NCI-H345 (cell line): ENCODE measurements at regions not wholly inside any gene's neighbourhood (a gene's known extent, or its start where the extent isn't known, plus 50 kb on each side); places are given as distances from the start of the nearest gene placed in this dataset.
A peak's percentile ranks its signal among the peaks of the same experiment; 100 is the strongest.

ENCODE experiments used
- DNase-seq: peaks from one replicate; lab custom pipeline; 2025; lab: John Stamatoyannopoulos, UW

DNA sequence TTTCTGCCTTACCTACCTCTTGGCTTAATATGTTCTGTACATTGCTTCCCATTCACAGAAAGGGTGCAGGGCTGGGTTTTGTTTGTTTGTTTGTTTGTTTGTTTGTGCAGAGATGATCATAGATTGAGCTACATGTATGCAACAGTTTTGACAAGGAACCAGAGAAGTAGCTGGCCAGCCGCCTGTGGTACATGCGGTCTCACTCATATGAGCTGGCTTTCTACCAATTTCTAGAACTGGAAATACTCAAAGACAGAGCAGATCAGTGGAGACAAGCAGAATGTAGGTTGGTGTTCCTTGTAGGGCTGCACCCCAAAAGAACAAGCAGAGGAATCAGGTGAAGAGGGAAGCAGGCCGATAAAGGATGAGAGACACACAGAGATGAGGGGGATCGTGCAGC lies 502.7 kb downstream of the SOX2 start:
- no peak for DNase-seq

DNA sequence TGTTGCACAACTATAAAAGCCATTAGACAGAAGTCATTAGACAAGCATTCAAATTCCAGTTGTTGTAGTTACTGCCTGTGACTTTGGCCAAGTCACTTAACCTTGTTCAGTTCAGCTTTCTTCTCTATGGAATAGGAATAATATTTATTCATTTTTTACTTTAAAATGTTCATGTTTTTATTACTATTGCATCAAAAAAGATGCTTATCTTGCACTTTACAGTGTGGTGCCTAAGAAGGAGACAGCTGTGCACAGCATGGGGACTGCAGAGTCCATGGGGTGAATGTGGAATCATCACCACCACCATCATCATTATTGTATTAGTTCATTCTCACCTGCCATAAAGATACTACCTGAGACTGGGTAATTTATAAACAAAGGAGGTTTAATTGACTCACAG lies 504.2 kb downstream of the SOX2 start:
- no peak for DNase-seq

DNA sequence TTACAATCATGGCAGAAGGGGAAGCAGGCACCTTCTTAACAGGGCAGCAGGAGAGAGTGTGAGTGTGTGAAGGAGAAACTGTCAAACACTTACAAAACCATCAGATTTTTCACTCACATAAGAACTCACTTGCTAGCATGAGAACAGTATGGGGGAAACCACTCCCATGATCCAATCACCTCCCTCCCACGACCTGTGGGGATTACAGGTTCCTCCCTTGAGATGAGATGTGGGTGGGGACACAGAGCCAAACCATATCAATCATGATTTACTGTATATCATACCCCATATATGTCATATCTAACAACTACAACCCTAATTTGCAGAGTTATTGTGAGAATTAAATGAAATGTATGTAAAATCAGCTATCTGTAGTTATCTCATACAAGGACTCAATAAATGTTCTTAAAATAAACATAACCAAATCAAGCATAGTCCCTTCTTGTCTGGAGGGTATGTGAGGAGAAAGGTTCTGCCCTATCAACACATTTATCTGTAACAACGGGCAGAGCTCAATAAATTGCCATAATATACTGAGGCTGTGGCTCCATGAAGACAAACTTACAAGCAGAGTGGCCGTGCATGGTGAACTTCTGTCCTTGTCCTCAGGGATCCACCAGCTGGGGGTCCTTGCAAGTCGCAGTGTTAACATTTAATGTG lies 504.7 kb downstream of the SOX2 start:
- DNase-seq, result no peak

DNA sequence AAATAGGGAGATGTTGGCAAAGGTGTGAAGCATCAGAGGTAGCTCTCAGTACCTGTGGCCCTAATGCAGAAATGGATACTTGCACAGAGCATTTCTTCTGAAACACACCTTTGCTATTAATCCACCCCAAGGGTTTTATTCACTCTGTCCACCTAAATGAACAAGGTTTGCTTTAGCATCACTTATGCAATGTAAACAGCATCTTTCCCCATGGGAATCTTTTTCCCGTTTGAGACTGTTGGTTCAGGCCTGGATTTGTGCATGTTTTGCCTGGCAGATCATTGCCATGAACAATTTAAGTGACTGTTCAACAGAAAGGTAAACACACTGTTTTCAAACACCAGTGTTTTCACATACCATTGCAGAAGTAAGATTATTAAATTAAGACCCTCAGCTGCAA lies 508.3 kb downstream of the SOX2 start:
- peak; percentile 31 for DNase-seq

DNA sequence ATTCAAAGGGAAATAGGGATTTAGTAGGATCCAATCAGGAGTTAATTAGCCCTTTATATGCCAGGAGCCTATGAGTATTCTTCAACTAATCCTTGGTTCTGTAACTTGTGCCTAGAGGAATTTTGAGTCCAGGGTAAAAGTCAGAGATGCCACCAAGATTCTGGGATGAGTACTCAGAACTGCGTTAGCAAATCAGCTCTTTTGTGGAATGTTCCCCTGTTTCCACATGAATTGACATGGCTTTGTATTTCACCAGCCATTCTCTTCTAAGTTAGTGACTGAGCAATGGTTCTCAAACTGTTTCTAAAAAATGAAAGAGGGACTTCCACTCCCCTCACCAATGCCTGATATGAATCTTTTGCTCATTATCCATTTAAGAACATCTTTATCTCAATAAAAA lies 508.7 kb downstream of the SOX2 start:
- DNase-seq, result no peak

DNA sequence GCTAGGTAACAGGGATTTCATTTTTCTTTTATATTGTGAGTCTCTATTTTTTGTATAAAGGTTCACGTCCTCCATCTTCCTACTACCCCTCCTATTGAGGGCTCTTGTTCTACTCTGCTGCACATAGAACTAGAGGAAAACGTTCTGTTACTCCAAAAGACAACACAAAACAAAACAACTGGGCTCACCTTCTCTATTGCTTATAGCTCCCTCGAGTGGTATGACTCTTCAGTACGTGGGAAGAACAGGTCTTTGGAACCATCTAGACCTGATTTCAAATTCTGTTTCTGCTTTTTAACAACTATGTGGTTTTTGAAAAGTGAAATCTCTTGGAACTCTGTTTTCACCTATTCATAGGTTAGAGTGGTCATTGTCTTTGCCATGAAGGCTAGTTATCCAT lies 515.3 kb downstream of the SOX2 start:
- DNase-seq, result no peak

DNA sequence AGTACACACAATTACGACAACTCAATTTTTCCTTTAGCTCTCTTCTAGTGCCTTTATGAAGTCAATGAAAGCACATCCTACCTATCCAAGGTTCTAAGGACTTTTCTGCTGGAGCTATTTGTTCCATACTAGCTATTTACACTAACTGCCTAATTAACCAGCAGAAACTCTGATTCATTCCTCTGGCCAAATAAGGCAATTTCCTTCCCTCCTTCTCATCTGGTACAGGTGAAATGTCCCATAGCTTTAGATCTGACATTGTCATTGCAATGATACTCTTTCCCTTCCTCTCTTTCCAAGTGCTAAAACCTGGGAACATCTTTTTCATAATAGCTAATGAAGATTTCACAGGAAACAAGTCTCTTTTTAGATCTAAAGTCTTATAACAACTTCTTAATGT lies 521.7 kb downstream of the SOX2 start:
- no peak for DNase-seq

DNA sequence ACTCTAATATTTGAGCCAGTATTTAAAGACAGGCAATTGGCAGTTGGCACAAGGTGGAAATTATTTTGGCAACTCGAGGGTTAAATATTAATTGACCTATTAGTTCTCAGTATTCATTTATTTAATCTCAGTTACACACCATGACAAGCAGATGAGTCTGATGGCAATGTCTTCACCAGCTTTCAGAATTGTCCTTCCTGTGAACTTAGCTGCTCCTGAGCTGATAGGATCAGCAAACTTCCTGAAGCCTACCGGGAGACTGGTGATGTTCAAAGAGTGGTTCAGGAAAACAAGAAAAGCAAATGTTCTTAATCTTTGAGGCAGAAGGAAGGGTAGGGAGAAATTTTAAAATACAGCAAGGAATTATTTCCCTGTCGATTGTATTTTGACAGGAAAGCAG lies 522.2 kb downstream of the SOX2 start:
- no peak for DNase-seq

DNA sequence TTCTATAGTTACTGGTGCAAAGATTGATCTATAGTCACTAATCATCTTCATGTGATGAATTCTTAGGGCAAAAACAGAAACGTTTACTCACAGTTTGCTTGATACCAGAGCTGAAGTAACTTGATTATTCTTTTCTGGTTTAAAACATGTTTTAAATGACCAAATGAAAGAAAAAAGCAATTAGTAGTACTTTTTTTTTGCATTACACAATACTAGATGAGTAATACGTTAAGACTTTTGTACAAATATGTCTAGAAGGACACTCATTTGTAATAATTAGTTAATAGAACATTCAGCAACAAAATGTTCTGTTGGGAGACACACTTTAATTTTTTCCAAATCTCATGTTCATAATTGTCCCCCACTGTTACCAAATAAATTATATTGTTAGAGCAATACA lies 523.2 kb downstream of the SOX2 start:
- DNase-seq, result no peak

DNA sequence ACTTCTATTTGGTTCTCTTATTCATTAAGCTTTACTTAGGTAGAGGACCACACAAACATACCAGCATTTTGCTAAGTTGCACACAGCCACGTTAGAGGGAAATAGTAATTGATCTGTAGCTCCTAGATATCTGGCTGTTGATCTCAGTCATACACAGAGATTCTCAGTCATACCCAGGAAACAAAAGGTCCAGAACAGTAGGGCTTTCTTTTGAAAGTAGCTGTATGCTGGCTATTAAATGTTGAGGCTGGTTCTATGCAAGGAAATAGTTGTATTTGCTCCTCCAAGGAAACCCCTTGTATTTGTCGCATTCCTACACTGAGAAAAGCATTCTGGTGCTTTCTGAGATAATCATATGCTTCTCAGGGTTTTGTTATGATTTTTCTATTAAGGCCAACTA lies 523.8 kb downstream of the SOX2 start:
- no peak for DNase-seq

DNA sequence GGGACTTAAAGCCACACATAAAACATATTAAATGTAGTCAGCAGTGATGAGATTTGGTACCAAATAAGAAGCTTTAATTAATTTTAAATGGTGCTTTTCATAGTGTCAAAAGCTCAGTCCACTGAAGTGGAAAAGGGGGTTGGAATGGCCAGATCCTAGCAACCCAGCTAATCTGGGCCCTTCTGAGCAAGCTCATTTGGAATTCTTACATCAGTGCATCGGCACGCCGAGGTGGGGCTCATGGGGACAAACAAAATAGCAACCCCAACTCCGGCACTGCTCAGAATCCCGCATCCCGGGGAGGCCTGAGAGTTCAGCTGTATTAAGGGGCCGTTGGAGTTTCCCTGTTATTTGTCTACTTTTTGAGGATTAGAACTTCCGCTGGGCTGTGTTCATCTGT lies 526.4 kb downstream of the SOX2 start:
- no peak for DNase-seq

DNA sequence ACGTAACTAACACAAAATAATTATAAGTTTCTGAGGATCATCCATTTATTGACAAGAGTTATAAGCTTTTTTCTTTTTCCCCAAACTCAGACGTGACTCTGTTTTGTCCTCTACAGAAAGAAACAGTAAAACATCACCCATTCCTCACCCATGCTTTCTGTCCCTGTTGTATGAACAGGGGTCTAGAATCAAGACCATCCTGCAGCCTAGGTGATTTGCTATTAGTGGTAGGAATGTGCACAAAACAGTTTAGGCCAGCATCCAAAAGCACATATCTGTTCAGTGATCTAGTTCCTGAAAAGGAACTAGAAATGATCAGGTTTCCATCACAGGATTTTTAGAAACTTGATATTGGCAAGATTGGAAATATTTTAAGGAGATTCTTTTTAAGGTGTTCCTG lies 527.6 kb downstream of the SOX2 start:
- no peak for DNase-seq

DNA sequence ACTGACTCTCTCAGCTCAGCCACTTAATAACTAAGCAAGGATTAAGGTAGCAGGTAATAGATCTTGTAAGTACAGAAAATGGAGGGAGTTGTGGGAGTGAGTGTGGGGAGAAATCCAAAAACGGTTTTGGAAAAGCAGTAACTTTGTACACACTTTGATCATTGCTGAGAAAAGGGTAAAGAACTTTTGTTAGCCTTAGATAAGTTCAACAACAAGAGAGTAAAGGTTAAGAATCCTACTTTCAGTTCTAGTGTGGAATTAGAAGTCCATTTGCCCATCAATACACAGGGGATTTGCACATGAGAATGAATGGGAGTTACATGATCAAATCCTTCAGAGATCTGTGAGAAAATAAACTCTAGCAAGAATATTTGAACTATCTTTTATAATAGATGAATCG lies 528.7 kb downstream of the SOX2 start:
- no peak for DNase-seq

DNA sequence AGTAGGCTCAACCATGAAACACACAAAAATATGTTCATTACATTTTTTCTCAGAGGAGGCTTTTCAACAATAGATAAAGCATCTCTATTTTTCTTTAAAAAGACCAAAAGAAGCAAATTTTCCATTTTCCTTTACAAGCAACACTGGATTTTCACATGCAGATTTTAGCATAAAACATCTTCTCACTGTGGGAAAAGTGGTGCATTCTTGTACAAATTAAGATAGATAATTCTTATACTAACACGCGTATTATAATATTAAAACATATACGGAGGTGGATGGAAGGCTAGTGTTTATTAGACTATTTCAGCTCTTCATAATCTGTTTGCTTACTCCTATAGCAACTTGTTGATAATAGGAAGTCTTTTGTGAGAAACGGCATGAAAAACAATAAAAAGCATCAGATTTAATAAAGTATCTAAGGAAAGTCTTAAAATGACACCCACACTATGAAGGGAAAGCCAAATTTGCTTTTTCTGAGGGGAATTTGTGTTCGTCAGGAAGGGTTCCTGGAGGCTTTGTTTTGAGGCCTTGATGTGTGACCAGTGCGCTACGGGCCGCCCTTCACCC lies 529.6 kb downstream of the SOX2 start:
- no peak for DNase-seq

DNA sequence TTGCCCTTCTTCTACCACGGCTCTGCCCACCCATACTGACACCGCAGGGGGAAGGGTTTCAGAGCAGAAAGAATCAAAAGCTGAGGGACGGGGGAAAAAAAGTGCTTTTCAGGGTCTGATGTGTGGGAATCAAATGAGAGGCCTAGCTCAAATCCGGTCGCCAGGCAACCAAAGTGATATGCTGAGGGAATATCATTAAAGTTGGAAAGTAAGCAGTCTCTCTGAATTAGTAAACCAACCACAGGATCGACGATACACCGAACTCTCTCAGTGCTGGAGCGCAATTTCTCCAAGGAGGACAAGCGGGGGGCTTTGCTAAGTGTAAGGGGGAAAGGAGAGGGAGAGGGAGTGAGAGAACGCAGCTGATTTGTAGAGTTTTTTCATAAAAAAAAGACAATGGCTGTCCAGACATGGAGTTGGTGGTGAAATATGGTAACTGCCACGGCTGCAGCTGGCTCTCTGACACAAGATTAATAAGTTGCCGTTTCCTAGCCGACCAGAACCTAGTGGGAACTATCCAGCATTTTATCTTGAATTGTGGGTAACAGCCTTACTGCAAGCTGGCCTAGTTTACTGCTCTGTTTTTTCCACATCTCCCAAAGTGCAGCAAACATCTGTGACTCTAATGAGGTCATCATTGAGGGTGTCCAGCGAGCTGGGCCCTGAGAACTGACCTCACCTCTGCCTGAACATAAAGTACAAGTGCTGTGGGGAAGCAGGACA lies 530.2 kb downstream of the SOX2 start:
- no peak for DNase-seq

DNA sequence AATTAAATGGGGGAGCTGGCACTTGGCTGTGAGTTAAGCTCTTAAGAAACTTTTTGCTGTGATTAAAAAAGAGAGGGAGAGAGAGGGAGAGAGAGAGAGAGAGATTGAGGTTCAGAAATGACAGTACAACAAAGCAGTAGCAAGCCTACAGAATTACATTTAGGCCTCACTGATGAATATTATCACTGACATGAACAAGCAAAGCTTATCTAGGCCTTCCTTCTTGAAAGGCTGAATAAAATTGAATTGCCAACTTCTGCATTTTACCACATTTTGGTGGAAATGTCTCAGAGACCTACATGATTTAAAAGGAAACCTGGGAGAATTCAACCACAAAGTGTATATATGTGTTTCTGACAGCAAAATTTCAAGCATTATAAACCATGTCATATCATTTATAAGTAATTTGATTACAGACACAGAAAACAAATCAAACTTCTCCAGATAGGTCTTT lies 530.8 kb downstream of the SOX2 start:
- no peak for DNase-seq

DNA sequence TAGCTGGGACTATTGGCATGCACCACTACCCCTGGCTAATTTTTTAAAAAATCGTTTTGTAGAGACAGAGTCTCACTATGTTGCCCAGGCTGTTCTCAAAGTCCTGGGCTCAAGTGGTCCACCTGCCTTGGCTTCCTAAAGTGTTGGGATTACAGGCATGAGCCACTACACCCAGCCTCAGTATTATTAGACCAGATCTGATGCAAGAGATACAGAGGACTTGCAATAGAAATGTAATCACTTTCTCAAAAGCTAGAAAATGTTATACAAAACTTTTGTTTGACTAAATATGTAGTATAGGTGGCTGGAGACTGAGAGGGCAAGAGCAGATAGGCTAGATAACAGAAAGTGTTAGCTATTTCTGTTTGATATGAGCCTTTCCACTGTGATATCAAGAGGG lies 531.9 kb downstream of the SOX2 start:
- no peak for DNase-seq

DNA sequence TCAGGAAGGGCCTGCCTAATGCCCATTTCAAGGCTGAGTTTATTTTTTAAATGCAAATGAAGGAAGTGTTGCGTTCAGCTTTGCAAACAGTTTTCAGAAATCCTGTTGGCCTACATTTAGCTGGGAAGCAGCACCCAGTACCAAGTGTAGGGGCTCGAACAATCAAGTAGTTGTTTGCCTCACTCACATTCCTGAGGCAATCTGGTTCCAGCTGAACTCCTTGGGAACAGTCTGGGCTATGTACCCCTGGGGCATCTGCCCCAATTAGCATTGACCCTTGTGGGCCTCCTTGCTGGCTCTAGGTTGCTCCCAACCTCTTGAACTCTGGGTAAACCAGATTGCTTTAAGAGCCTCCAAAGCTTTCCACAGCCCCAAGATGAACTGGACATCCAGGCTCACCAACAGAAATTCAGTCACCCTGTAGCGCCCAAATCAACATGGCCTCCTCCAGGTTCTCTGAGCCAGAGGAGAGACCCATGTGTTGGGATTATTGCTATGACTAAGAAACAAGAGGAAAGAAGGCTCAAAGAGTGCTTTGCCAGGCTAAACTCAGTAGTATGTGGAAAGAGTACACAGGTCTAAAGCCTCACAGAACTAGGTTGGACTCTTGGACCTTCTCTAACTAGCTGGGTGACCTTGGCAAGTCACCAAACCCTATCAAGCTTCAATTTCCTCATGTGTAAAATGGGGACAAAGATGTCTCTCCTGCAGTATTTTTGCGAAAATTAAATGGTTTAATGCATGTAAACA lies 532.7 kb downstream of the SOX2 start:
- DNase-seq, result no peak

DNA sequence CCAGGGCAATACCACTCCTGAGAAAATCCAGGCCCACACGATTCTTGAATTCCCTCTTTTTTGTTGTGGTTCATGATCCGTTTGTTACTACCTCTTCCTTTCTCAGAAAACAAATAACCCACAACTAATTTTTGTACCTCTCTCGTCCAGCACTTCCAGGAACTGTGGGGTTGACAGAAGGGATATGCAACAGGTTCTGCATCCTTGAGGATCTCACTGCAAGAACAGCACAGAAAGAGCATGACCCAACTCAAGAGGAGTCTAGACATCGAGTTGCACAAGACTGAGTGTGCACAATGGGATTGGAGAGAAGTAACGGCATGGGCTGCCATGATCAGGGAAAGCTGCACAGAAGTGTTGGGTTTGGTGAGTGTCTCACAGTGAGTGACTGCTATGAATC lies 533.3 kb downstream of the SOX2 start:
- no peak for DNase-seq

DNA sequence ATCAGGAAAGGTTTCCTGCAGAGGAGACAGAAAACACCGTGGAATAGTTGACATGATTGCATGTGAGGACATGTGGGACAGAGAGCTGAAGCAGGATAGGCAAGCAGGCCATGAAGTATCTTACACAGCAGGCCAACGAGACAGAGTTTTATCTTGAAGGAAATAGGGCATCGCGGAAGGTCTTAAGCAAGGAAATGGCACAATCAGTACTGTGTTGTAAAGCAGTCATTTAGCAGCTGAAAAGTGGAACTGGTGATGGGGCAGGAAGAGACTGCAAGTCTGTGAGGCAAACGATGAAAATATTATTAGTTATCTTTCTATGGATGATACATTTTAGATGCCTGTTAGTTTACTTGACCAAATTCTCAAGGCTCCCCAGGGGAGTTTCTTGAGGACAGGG lies 535.1 kb downstream of the SOX2 start:
- DNase-seq, result no peak

DNA sequence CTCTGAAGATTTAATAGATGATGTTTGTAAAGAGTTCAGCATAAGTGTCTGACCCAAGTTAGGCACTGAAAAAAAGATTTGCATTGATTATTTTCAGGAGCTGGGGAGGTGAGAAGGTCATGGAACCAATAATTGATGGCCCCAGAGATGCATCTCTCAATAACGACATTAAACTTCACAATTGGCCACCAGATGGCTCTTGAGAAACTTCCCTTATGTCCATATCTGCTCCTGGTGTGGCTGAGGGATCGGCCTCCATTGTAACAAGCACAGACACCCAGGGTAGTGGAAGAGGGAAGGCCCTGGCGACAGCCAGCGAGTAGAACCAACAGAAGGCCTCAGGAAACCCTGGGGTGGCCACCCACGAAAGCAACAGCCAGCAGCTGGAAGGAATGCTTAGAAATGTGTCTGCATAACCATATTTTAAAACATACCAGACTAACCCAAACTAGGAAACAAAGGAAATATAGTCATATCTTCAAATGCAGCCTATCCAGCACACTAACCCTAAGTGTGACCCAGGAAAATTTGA lies 536.7 kb downstream of the SOX2 start:
- no peak for DNase-seq

DNA sequence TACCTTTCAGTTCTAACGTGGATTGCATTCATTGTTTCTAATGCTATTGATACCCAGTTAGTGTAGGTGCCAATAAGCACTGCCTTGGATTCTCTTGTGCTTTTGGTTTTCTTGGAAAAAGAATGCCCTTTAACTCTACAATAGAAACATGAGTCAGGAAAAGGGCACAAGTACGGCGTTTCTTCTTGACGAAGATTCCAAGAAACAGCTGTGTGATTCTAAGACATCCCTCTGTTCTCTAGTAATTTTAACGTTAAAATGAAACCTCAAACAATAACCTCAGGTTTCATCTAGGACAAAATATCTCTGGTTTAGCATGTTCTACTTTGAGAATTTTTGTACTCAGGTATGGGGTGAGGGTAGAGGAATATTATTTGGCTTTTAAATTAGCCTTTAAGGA lies 540.5 kb upstream of the ATP11B start:
- DNase-seq, result no peak

DNA sequence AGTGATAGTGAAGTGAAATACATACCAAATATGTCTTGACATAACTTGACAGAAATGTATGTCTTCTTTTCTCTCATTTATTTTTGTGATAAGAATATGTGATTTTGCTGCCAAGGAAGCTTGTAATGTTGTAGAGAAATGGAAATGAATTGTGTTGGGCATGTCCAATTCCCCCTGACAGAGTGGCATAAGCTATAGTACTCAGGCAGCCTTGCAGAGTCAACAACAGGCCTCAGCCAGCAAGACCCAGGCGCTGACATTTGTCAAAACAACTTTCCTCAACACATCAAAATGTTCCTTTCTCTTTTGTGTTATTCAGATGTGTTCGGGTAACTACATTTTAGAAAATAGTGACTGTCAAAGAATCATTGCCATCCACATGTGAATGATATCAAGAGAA lies 538.1 kb upstream of the ATP11B start:
- DNase-seq, result no peak
